PC-9 (cell line): ENCODE measurements at regions not wholly inside any gene's neighbourhood (a gene's known extent, or its start where the extent isn't known, plus 50 kb on each side); places are given as distances from the start of the nearest gene placed in this dataset.

ENCODE experiments used
- BruUV-seq: library from RNA; stranded (reverse); fragments of 400-500 nt; replicated peaks from 2 replicates; lab custom pipeline; 2021; lab: Mats Ljungman, UMichigan
- CTCF ChIA-PET: fragments of 300-600 bp; sonication (Branson Sonifier 250); formaldehyde crosslinking; loops from one replicate; lab custom pipeline; 2022; ENCODE audit warnings: antibody characterized with exemption; lab: Charles Lee
- POLR2A ChIA-PET: fragments of 300-600 bp; sonication (Branson Sonifier 250); formaldehyde crosslinking; loops from one replicate; lab custom pipeline; 2022; ENCODE audit warnings: antibody characterized with exemption; ENCODE audit not compliant: unreplicated experiment; lab: Charles Lee
- DNase-seq, 2 experiments: peaks; one replicate each; pipeline versions ENCODE4 v3.0.0 to v3.0.0-alpha.2; 2015 to 2022; ENCODE audit warnings: mixed read lengths in 1 of 2
- H2AFZ ChIP-seq: fragments of 200-600 bp; sonication (generic); 2 replicates; pipeline ENCODE4 v1.8.1; 2017; ENCODE audit warnings: antibody characterized with exemption
- H3F3A ChIP-seq: fragments of 200-600 bp; sonication (generic); 2 replicates; pipeline ENCODE4 v1.8.1; 2017; ENCODE audit warnings: antibody characterized with exemption, mild to moderate bottlenecking, low read depth; ENCODE audit not compliant: insufficient read depth
- H3K27ac ChIP-seq: fragments of 200-600 bp; sonication (generic); 2 replicates; pipeline ENCODE4 v1.6.1; 2016; ENCODE audit warnings: mixed run types
- H3K27me3 ChIP-seq: fragments of 200-600 bp; sonication (generic); 2 replicates; pipeline ENCODE4 v1.6.1; 2016; ENCODE audit warnings: low read depth, mixed run types; ENCODE audit not compliant: insufficient read depth
- H3K36me3 ChIP-seq: fragments of 200-600 bp; sonication (generic); 2 replicates; pipeline ENCODE4 v1.6.1; 2016; ENCODE audit warnings: low read depth, mixed run types
- H3K4me1 ChIP-seq: fragments of 200-600 bp; sonication (generic); replicated peaks from 2 replicates; pipeline ENCODE4 v1.6.1; 2016; ENCODE audit warnings: mixed run types; ENCODE audit not compliant: insufficient read depth
- H3K4me2 ChIP-seq: fragments of 200-600 bp; sonication (generic); 2 replicates; pipeline ENCODE4 v1.6.1; 2017; ENCODE audit warnings: mixed run types
- H3K4me3 ChIP-seq: fragments of 200-600 bp; sonication (generic); 2 replicates; pipeline ENCODE4 v1.6.1; 2016; ENCODE audit warnings: mixed run types
- H3K79me2 ChIP-seq: fragments of 200-600 bp; sonication (generic); 2 replicates; pipeline ENCODE4 v1.6.1; 2017; ENCODE audit warnings: low read depth, mixed run types
- H3K9me2 ChIP-seq: fragments of 200-600 bp; sonication (generic); 2 replicates; pipeline ENCODE4 v1.8.1; 2017; ENCODE audit warnings: mild to moderate bottlenecking; ENCODE audit not compliant: insufficient read depth
- H3K9me3 ChIP-seq: fragments of 200-600 bp; sonication (generic); 2 replicates; pipeline ENCODE4 v1.8.1; 2016; ENCODE audit warnings: low read depth; ENCODE audit not compliant: insufficient read depth
- H4K20me1 ChIP-seq: fragments of 200-600 bp; sonication (generic); 2 replicates; pipeline ENCODE4 v1.8.1; 2017; ENCODE audit not compliant: insufficient read depth
- EZH2 ChIP-seq: fragments of 200-600 bp; sonication (generic); IDR thresholded peaks from 2 replicates; pipeline ENCODE4 v1.8.0; 2017; ENCODE audit warnings: antibody characterized with exemption, low read depth
- intact Hi-C: fragments of 100-400 bp; cut with micrococcal nuclease; formaldehyde crosslinking; loops from one replicate; pipeline ENCODE4 v1.10.0; 2022; ENCODE audit not compliant: unreplicated experiment
- TF ChIP-seq, protein P1 (sequence below): fragments of 200-600 bp; sonication (generic); conservative IDR thresholded peaks from 2 replicates; pipeline ENCODE4 v1.6.1; 2017; ENCODE audit warnings: mixed run types, antibody characterized with exemption, mild to moderate bottlenecking, moderate library complexity

DNA sequence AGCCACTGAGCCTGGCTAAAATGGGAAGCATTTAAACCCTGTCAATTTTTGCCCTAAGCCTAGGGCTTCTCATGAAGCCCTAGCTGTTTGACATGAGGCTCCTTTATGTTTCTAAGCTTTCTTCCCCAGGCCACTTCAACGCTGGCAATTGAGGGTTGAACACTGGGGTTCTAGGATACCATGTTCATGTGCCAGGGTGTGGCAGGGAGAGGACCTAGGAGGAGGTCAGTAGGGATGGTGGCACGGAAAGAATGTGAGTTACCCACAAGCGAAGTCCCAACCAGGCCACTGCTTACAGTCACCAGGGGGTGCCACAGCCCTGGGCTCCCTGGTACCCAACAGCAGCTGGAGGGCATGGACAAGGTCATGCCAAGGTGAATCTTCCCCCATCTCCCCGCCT is 90.8 kb upstream of the AJAP1 start:
- CTCF ChIA-PET: no interaction called here
- no peak for DNase-seq
- Histone ChIP-seq H3K9me3 (no peaks in the 10 kb centered on the region), H3K27ac (no peak overlapping the region), H3K4me2 (no peak overlapping the region), H2AFZ (no peak overlapping the region), H3K79me2 (no peaks in the 10 kb centered on the region), H3K9me2 (no peaks in the 10 kb centered on the region), H3K36me3 (no peaks in the 10 kb centered on the region), H3K4me3 (no peak overlapping the region), H3F3A (no peaks in the 10 kb centered on the region), H3K4me1 (no peaks in the 10 kb centered on the region), H4K20me1 (no peaks in the 10 kb centered on the region), H3K27me3 (peaks cover 4% of the 10 kb centered on the region; the same call in 1 of the 2 replicates)
- intact Hi-C loops: no loop called here
- no peak for TF ChIP-seq EZH2
- TF ChIP-seq, protein P1, sequence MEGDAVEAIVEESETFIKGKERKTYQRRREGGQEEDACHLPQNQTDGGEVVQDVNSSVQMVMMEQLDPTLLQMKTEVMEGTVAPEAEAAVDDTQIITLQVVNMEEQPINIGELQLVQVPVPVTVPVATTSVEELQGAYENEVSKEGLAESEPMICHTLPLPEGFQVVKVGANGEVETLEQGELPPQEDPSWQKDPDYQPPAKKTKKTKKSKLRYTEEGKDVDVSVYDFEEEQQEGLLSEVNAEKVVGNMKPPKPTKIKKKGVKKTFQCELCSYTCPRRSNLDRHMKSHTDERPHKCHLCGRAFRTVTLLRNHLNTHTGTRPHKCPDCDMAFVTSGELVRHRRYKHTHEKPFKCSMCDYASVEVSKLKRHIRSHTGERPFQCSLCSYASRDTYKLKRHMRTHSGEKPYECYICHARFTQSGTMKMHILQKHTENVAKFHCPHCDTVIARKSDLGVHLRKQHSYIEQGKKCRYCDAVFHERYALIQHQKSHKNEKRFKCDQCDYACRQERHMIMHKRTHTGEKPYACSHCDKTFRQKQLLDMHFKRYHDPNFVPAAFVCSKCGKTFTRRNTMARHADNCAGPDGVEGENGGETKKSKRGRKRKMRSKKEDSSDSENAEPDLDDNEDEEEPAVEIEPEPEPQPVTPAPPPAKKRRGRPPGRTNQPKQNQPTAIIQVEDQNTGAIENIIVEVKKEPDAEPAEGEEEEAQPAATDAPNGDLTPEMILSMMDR: no peak
- no TSS peak for BruUV-seq
- POLR2A ChIA-PET: no interaction called here

DNA sequence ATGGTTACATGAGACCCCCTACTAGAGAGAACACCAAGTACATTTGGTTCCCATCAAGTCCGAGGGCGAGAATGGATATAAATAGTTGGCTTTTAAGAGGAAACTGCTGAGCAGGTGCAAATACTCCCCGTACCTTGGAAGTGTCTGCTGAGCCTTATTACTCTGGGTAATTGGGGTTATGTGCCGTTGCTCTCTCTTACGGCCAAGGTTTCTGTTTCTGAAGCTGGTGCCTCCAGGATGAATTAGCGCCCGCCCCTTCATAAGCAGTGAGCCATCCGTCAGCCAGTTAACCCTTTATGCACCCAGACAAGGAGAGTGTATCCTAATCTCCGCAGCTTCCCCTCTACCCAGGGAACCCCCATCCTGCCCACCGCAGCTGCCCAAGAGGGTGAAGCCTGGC is 90.4 kb upstream of the AJAP1 start:
- no peaks in the 10 kb centered on the region for H3K9me3 ChIP-seq
- ChIA-PET CTCF (no interaction called here), POLR2A (no interaction called here)
- no peaks in the 10 kb centered on the region for H3F3A ChIP-seq
- no TSS peak for BruUV-seq
- DNase-seq: no peak
- H3K4me1 ChIP-seq: no peaks in the 10 kb centered on the region
- H2AFZ ChIP-seq: no peak overlapping the region
- no peaks in the 10 kb centered on the region for H3K79me2 ChIP-seq
- H4K20me1 ChIP-seq: no peaks in the 10 kb centered on the region
- no peaks in the 10 kb centered on the region for H3K9me2 ChIP-seq
- peaks cover 4% of the 10 kb centered on the region; the same call in 1 of the 2 replicates for H3K27me3 ChIP-seq
- no peak overlapping the region for H3K4me3 ChIP-seq
- no peaks in the 10 kb centered on the region for H3K36me3 ChIP-seq
- H3K27ac ChIP-seq: no peak overlapping the region
- TF ChIP-seq, protein P1: no peak
- no peak for TF ChIP-seq EZH2
- intact Hi-C loops: no loop called here
- H3K4me2 ChIP-seq: no peak overlapping the region

DNA sequence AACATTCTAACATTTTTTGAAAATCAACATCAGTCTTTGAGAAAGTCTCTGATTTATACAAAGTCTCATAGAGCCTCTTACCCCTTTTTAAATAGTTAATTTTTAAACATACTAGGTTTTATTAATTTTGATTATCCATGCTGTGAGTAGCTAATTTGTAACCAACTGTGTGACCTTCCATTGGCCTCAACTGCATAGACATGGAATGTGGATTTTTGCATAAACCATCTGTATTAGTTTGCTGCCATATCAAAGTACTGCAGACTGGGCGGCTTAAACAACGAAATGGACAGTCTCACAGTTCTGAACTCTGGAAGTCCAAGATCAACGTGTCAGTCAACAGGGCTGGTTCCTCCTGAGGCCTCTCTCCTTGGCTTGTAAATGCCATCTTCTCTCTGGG is 89.2 kb upstream of the AJAP1 start:
- TF ChIP-seq, protein P1: no peak
- no peak for TF ChIP-seq EZH2
- DNase-seq: no peak
- Histone ChIP-seq H3K9me2 (no peaks in the 10 kb centered on the region), H3K36me3 (no peaks in the 10 kb centered on the region), H3K9me3 (no peaks in the 10 kb centered on the region), H3F3A (no peaks in the 10 kb centered on the region), H3K4me1 (no peaks in the 10 kb centered on the region), H3K4me2 (no peak overlapping the region), H3K27me3 (peaks cover 8% of the 10 kb centered on the region; the same call in 1 of the 2 replicates), H2AFZ (no peak overlapping the region), H3K4me3 (no peak overlapping the region), H3K79me2 (no peaks in the 10 kb centered on the region), H4K20me1 (no peaks in the 10 kb centered on the region), H3K27ac (no peak overlapping the region)
- BruUV-seq: no TSS peak
- intact Hi-C loops: no loop called here
- ChIA-PET POLR2A (no interaction called here), CTCF (no interaction called here)
